ENCODE measurements at regions not wholly inside any gene's neighbourhood (a gene's known extent, or its start where the extent isn't known, plus 50 kb on each side); places are given as distances from the start of the nearest gene placed in this dataset.

DNA sequence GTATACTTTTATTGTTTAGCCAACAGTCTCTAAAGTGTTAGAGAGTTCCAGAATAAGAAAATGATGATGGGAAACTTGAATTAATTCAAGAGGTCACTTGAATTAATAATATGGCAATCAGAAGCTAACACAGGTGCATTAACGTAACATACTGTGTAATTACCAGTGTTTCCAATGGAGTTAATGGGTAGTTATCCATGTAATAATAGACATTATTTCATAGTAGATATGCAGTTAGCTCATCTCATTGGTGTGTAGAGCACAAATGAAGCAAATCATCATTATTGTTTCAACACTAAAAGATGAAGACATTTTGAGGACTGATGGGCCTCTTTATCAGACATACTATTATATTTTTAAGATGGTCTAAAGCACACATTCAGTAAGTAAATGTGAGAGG, 460.3 kb upstream of the HNRNPA3 start:
- no TSS peak for BruUV-seq (replicated peaks)
- intact Hi-C loops (cut with micrococcal nuclease; ENCODE audit: unreplicated experiment), result no loop called here
- TF ChIP-seq, protein P1, sequence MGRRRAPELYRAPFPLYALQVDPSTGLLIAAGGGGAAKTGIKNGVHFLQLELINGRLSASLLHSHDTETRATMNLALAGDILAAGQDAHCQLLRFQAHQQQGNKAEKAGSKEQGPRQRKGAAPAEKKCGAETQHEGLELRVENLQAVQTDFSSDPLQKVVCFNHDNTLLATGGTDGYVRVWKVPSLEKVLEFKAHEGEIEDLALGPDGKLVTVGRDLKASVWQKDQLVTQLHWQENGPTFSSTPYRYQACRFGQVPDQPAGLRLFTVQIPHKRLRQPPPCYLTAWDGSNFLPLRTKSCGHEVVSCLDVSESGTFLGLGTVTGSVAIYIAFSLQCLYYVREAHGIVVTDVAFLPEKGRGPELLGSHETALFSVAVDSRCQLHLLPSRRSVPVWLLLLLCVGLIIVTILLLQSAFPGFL (CRISPR knock-in tag; IDR thresholded peaks at IDR 0.05), result no peak
- TF ChIP-seq ZNF335 (CRISPR knock-in tag; IDR thresholded peaks at IDR 0.05), result no peak
- TF ChIP-seq, protein P2, sequence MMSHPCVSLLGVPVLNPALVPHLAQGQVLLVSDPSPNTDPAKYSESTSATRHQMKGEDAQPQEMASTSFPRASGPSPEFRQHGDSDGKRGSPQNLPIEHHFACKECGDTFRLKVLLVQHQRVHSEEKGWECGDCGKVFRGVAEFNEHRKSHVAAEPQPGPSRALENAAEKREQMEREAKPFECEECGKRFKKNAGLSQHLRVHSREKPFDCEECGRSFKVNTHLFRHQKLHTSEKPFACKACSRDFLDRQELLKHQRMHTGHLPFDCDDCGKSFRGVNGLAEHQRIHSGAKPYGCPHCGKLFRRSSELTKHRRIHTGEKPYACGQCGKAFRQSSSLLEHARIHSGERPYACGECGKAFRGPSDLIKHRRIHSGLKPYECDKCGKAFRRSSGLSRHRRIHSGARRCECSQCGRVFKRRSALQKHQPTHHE (CRISPR knock-in tag; IDR thresholded peaks at IDR 0.05; ENCODE audit: borderline replicate concordance), result no peak
- TF ChIP-seq, protein P3, sequence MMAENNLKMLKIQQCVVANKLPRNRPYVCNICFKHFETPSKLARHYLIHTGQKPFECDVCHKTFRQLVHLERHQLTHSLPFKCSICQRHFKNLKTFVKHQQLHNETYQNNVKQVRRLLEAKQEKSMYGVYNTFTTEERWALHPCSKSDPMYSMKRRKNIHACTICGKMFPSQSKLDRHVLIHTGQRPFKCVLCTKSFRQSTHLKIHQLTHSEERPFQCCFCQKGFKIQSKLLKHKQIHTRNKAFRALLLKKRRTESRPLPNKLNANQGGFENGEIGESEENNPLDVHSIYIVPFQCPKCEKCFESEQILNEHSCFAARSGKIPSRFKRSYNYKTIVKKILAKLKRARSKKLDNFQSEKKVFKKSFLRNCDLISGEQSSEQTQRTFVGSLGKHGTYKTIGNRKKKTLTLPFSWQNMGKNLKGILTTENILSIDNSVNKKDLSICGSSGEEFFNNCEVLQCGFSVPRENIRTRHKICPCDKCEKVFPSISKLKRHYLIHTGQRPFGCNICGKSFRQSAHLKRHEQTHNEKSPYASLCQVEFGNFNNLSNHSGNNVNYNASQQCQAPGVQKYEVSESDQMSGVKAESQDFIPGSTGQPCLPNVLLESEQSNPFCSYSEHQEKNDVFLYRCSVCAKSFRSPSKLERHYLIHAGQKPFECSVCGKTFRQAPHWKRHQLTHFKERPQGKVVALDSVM (CRISPR knock-in tag; IDR thresholded peaks at IDR 0.05), result no peak
- no peak for TF ChIP-seq ZNF343 (CRISPR knock-in tag; IDR thresholded peaks at IDR 0.05)
- TF ChIP-seq RXRB (CRISPR knock-in tag; IDR thresholded peaks at IDR 0.05; ENCODE audit: borderline replicate concordance), result no peak
- no peak for TF ChIP-seq ZNF260 (CRISPR knock-in tag; IDR thresholded peaks at IDR 0.05; ENCODE audit: borderline replicate concordance, low read depth)
- TF ChIP-seq ZNF180 (CRISPR knock-in tag; IDR thresholded peaks at IDR 0.05; ENCODE audit: borderline replicate concordance, low read depth), result no peak
- no peak for TF ChIP-seq HES4 (CRISPR knock-in tag; IDR thresholded peaks at IDR 0.05; ENCODE audit: borderline replicate concordance)
- TF ChIP-seq, protein P4, sequence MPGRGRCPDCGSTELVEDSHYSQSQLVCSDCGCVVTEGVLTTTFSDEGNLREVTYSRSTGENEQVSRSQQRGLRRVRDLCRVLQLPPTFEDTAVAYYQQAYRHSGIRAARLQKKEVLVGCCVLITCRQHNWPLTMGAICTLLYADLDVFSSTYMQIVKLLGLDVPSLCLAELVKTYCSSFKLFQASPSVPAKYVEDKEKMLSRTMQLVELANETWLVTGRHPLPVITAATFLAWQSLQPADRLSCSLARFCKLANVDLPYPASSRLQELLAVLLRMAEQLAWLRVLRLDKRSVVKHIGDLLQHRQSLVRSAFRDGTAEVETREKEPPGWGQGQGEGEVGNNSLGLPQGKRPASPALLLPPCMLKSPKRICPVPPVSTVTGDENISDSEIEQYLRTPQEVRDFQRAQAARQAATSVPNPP (CRISPR knock-in tag; IDR thresholded peaks at IDR 0.05), result no peak
- H3K27me3 ChIP-seq (ENCODE audit: control insufficient read depth in 1 of 2, insufficient read depth in 2 of 2, low read length in 2 of 2), result peaks cover 0 to 7% of the 10 kb centered on the region in 2 experiments; a peak in 1 of 5 replicates
- no peak for FAIRE-seq
- no peaks in the 10 kb centered on the region for H3K79me2 ChIP-seq (ENCODE audit: insufficient read depth, low read length)
- H3K4me1 ChIP-seq (ENCODE audit: insufficient read depth, low read length), result no peaks in the 10 kb centered on the region
- H2AFZ ChIP-seq (ENCODE audit: low read length), result no peak overlapping the region
- 6% methylated on average over 1 of the region's 1 CpG for WGBS (ENCODE audit: low lambda C conversion rate)
- in situ Hi-C loops (cut with HindIII; ENCODE audit: extremely low pct_ligation_motif_present, low pct_unique_long_range_greater_than_20kb), result no loop called here
- no peak for DNase-seq (ENCODE audit: low spot score)
- no peaks in the 10 kb centered on the region for H3K36me3 ChIP-seq (replicated peaks in 1 of 2; ENCODE audit: control insufficient read depth in 1 of 2, insufficient read depth in 2 of 2, low read length in 2 of 2)
- POLR2A ChIA-PET, result no interaction called here
- H3K4me3 ChIP-seq (replicated peaks in 1 of 3; ENCODE audit: insufficient read depth in 1 of 3, low read depth in 2 of 3, low read length in 3 of 3), result no peak overlapping the region
- CTCF ChIA-PET (ENCODE audit: low intra/inter-chr PET ratio, low total read pairs), result no interaction called here
- ATAC-seq, result no peak
- no peak overlapping the region for H3K27ac ChIP-seq (ENCODE audit: extremely low read length, insufficient read depth, low read length)
- H3K4me2 ChIP-seq (ENCODE audit: low read depth, low read length), result no peak overlapping the region
- no peak overlapping the region for H3K9ac ChIP-seq (ENCODE audit: insufficient read depth, low read depth, low read length)
- H3K9me3 ChIP-seq (ENCODE audit: low read length), result no peaks in the 10 kb centered on the region
- no peaks in the 10 kb centered on the region for H4K20me1 ChIP-seq (ENCODE audit: insufficient read depth, low read length)

Measured in HepG2 (cell line).